Femur (tissue), 1 donor: ENCODE measurements at regions not wholly inside any gene's neighbourhood (a gene's known extent, or its start where the extent isn't known, plus 50 kb on each side); places are given as distances from the start of the nearest gene placed in this dataset.

Experiments used
- DNase-seq: peaks from one replicate; pipeline ENCODE4 v3.0.0-alpha.2; 2017

DNA sequence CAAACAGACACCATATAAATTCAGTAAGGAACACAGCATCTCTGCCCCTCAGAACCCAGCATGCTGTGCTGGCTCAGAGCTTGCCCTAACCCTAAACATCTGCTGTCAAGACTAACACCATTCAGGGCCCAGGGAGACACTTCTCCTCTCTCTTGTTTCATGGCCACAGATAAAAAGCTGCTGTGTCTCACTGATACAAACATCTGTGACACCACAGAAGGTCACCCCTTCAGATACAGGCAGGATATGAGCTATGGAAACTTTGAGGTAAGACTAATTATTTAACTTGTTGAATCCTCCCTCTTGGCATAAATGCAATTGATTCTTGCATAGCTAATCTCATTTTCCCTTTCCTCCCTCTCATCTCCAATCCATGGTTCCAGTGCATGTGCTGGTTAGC lies 61.6 kb upstream of the GPR12 start:
- DNase-seq: no peak

DNA sequence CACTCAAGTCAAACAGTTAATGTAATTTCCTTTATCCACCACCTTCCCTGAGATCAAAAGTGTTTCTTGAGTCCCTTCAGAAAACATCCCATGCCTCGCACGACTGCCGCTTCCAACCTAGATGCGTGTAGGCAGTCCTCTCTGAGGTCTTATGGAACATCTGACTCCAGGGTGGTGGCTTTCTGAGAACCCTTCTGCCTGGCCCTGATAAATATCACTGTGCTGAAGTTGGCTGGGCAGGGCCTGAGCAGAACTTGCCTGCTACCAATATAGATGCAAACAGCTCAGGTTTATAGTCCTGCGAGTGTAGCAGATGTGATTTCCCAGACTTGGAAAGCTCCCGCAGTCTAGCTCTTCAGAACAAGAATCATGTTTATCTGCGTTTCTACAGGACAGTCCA lies 61.1 kb upstream of the GPR12 start:
- no peak for DNase-seq

- no peak for DNase-seq
These were observed 60.3 kb upstream of the GPR12 start for GRCh38 chr13:26820871-26821270.

DNA sequence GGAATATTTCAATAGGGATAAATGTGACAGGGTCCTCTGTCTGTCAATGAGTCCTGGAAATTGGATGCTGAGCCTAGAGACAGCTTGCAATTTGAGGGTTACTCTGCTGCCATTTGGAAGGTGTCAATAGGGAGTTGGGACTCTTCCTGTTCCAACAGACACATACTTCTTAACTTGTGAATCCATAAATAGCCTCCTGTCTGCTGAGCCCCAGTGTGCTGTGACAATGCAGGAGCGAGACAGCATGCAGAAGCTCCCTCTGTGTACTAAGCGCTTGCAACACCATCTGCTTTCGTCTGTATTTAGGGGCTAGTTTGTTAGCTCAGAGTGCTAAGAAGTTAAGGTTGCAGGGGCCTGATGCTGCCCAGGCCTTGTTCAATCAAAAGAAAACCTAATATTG lies 58.5 kb upstream of the GPR12 start:
- DNase-seq: no peak

GRCh38 chr13:26816881-26817280 lies 56.3 kb upstream of the GPR12 start:
- DNase-seq: no peak

DNA sequence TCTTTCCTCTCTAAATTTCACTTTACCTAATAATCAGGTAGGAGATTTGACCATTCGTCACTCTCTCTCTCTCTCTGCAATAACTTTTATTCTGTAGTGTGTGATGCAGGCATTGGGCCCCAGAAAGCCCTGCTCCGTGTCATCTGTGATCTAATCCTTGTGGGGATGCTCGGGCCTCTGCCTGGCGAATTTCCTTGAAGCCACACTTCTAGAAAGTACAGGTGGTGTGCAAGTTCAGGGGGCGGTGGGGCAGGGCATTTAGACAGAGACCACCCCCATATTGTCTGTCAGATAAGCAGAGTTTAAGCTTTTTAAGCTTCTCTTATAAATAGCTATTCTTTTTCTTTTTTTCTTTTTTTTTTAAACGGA lies 53.4 kb upstream of the GPR12 start:
- no peak for DNase-seq

DNA sequence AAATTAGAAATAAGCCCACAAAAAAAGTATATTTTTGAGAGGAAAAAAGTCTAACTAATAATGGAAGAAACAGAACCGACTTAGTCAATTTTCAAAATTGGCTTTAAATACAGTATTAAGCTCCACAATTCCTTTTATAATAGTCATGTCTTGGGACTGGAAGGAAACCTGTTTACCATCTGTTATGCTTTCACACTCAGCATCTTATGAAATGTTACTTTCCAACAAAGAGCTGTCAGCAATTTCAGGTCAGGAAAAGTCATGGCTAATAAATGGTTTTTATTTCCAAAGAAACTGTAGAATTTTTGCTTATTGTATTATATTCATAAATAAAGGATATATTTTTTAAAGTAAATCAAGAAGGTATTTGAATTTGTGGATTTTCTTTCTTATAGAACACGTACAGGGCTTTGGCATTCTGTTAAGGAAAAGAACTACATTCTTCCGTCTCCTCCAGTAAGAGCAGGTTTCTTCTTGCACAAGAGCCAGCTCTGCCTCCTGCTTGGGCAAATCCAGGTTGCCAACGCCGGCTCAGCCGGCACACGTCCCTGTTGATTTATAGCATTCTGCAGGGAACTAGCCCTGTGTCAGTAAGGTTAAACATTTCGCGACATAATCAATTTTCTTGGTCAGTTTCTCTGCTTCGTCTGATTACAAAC lies 52.9 kb upstream of the GPR12 start:
- no peak for DNase-seq

GRCh38 chr13:26811581-26811980 lies 51.0 kb upstream of the GPR12 start:
- no peak for DNase-seq
